GM12865 (cell line): ENCODE measurements at regions not wholly inside any gene's neighbourhood (a gene's known extent, or its start where the extent isn't known, plus 50 kb on each side); places are given as distances from the start of the nearest gene placed in this dataset.

ENCODE experiments used
- DNase-seq: peaks from one replicate; pipeline ENCODE4 v3.0.0; 2010; ENCODE audit warnings: low read depth
- H3K4me3 ChIP-seq: 2 replicates; pipeline ENCODE4 v1.5.1; 2011; ENCODE audit warnings: mild to moderate bottlenecking, low read depth, low read length, control low read depth
- TF ChIP-seq, protein P1 (sequence below): IDR thresholded peaks from 2 replicates; pipeline ENCODE4 v1.5.1; 2011; ENCODE audit warnings: low read length, control low read depth, low read depth, inconsistent platforms; ENCODE audit not compliant: insufficient read depth; ENCODE audit errors: missing control alignments

DNA sequence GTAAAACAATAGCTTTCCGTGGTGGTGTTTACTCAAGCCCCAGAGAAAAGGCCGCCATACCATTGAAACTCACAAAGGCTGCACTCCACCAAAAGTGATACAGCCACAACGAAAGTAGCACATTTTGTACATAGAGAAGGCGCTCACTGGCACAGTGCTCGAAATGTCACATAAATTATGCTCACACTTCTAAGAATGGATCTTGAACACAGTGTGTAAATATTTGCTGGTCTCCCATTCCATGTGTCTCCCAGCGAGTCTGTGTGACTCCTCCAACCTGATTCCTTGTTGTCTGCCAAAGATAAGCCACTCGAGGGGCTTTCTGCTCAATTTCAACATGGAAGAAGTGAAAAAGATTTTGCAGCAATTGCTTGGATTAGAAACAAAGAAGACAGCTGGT is 234.0 kb upstream of the VCX3A start:
- TF ChIP-seq, protein P1, sequence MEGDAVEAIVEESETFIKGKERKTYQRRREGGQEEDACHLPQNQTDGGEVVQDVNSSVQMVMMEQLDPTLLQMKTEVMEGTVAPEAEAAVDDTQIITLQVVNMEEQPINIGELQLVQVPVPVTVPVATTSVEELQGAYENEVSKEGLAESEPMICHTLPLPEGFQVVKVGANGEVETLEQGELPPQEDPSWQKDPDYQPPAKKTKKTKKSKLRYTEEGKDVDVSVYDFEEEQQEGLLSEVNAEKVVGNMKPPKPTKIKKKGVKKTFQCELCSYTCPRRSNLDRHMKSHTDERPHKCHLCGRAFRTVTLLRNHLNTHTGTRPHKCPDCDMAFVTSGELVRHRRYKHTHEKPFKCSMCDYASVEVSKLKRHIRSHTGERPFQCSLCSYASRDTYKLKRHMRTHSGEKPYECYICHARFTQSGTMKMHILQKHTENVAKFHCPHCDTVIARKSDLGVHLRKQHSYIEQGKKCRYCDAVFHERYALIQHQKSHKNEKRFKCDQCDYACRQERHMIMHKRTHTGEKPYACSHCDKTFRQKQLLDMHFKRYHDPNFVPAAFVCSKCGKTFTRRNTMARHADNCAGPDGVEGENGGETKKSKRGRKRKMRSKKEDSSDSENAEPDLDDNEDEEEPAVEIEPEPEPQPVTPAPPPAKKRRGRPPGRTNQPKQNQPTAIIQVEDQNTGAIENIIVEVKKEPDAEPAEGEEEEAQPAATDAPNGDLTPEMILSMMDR = no peak
- H3K4me3 ChIP-seq = no peak overlapping the region
- no peak for DNase-seq

DNA sequence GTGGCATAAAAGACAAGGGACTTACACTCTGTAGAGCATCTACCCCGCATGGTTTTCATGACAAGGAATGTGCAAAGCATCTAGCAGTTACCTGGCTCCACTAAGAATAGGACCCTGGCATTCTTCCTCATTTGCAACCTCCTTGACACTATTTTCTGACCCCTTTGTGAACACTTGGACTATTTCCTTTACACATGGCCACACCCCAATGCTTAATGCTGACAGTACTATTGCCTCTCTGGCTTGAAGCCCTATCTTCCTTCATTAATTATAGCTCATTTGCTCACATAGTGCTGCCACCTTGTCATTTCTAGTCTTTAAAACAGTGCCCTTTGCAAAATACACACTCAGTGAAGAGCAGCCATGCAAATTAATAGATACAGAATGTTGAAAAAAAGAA is 226.3 kb upstream of the VCX3A start:
- TF ChIP-seq, protein P1 = no peak
- H3K4me3 ChIP-seq = no peak overlapping the region
- DNase-seq = no peak

DNA sequence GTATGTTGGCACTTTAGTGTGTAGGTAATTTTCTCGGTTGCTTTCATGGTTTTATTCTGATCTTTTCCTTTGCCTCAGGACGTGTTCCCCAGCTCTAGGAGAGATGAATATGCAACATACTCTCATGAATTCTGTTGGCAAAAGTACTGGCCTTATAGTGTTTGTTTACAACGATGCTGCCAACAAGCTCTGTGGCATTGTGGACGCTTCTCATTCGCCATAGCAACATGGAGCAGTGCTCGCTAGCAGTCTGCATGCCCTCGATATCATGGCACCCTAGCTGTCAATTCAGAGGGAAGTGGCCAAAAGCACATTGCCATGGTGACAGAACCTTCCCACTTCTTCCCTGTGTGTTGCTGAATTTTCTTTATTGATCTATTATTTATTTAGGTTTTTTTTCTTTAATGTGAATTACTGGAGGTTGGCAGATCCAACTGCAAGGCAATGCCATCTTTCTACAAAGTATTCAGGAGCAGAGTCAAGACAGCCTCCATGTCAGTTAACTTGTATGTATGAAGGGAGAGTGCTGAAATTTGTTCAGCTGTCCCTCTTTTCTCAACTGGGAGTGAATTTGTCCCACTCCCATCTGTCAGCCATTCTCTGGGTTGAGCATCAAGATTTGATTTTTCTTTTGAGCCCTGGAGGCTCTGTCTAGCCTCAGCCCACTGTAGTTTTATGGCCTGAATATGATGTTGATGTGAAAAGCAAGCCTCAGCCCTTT is 224.9 kb upstream of the VCX3A start:
- no peak overlapping the region for H3K4me3 ChIP-seq
- DNase-seq = no peak
- TF ChIP-seq, protein P1 = no peak

DNA sequence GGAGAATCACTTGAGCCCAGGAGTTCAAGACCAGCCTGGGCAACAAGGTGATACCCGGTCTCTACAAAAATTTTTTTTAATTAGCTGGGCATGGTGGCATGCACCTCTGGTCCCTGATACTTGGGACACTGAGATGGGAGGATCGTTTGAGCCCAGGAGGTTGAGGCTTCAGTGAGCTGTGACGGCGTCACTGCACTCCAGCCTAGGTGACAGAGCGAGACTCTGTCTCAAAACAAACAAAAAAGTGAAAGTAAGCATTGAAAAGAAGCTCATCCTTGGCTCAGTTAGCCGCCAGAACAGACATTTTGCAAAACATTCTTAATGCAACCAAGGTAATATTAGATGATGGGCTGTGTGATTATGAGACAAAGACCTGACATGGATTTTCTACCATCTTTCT is 223.3 kb upstream of the VCX3A start:
- H3K4me3 ChIP-seq = no peak overlapping the region
- TF ChIP-seq, protein P1 = no peak
- no peak for DNase-seq

DNA sequence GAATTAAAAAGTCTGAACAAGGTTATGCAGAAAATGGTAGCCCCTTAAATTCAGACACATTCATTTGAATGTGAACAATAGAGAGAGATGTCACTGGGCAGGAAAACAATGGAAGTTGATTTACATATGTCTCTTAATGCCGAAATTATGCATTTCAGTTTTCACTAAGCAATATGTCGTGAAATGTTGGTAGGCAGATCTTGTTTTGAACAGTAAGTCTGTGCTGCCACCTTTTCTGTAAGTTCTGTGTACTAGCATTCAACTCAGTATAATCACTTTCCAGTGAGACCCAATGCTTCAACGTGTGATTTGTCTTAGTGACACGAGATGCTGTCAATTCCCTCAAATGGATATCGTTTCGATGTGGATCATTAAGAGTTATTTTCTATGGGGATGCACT is 222.7 kb upstream of the VCX3A start:
- DNase-seq = no peak
- no peak overlapping the region for H3K4me3 ChIP-seq
- TF ChIP-seq, protein P1 = no peak

DNA sequence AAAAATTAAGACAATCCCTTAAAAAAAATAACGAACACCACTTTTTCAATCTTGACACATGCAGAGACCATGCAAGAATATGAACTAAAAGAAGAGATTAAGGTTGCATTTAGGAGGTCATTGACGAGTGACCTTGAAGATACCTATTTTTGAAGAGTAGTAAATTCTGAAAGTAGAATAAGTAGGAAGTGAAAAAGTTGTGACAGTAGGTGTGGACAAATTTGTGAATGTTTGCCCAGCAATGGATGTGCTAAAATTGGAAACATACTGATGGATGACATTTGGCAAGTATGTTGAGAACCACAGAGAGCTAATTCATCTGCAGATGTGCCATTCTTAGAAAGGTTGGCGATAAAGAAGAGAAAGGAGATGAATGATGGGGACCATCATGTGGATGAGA is 213.7 kb upstream of the VCX3A start:
- no peak for DNase-seq
- no peak overlapping the region for H3K4me3 ChIP-seq
- TF ChIP-seq, protein P1 = no peak
